ENCODE measurements at regions not wholly inside any gene's neighbourhood (a gene's known extent, or its start where the extent isn't known, plus 50 kb on each side); places are given as distances from the start of the nearest gene placed in this dataset.

DNA sequence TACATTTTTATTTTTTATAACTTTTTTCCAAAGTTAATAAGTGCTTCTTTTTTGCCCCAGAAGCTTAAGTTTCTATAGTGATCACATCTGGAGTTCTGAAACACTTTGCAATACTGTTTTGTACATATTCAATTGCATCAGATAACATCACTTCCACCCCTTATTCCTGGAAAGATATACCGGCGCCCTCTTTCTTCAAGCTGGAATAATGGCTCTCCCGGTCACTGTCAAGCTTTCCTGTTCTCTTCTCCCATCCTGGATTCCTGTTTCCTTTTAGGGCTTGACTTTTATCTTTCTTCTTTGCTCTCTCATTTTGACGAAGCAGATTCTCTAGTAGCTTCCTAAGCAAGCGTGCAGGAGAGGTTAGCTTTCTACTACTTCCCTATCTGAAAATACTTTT, 1866.8 kb downstream of the MRPL39 start:
- Mint-ChIP-seq H3K4me1 (no peaks in the 10 kb centered on the region), H3K27me3 (no peaks in the 10 kb centered on the region), H3K4me3 (no peak overlapping the region), H3K9me3 (ENCODE audit: low read depth) (no peaks in the 10 kb centered on the region), H3K36me3 (no peaks in the 10 kb centered on the region), H3K27ac (no peak overlapping the region)
- ATAC-seq, result no peak
- DNase-seq, result no peak
- CTCF ChIA-PET, result no interaction called here

- ATAC-seq (no peak), DNase-seq (no peak)
- no peaks in the 10 kb centered on the region for H3K27me3 Mint-ChIP-seq
- no peaks in the 10 kb centered on the region for H3K4me1 Mint-ChIP-seq
- no peak overlapping the region for H3K4me3 Mint-ChIP-seq
- CTCF ChIA-PET, result no interaction called here
- no peaks in the 10 kb centered on the region for H3K9me3 Mint-ChIP-seq (ENCODE audit: low read depth)
- H3K27ac Mint-ChIP-seq, result no peak overlapping the region
- no peaks in the 10 kb centered on the region for H3K36me3 Mint-ChIP-seq
Observed at GRCh38 chr21:23732776-23733175, 1874.5 kb downstream of the MRPL39 start.

DNA sequence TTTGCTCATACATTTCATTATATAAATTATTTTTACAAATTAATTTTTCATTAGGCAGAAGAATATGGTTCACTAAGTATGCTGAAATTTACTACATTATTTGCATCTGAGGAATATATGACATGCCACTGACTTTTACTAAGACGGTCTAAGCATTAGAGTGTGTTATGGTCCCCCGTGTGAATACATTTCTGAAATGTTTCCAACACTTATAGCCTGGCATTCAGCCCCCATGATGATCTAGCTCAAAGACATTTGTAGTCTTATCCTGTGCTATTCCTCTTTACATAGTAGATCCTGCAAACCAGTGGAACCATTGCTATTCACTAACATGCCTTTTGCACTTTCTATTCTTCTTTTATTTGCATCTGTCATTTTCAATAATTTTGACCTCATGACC, 1878.0 kb downstream of the MRPL39 start:
- H3K36me3 Mint-ChIP-seq, result no peaks in the 10 kb centered on the region
- no peaks in the 10 kb centered on the region for H3K4me1 Mint-ChIP-seq
- CTCF ChIA-PET, result no interaction called here
- no peak overlapping the region for H3K4me3 Mint-ChIP-seq
- ATAC-seq (no peak), DNase-seq (no peak)
- H3K9me3 Mint-ChIP-seq (ENCODE audit: low read depth), result no peaks in the 10 kb centered on the region
- no peak overlapping the region for H3K27ac Mint-ChIP-seq
- no peaks in the 10 kb centered on the region for H3K27me3 Mint-ChIP-seq

GRCh38 chr21:23725576-23725975, 1881.7 kb downstream of the MRPL39 start:
- DNase-seq, result no peak
- H3K9me3 Mint-ChIP-seq (ENCODE audit: low read depth), result no peaks in the 10 kb centered on the region
- CTCF ChIA-PET, result no interaction called here
- H3K27me3 Mint-ChIP-seq, result no peaks in the 10 kb centered on the region
- H3K36me3 Mint-ChIP-seq, result no peaks in the 10 kb centered on the region
- no peak overlapping the region for H3K27ac Mint-ChIP-seq
- no peak for ATAC-seq
- no peaks in the 10 kb centered on the region for H3K4me1 Mint-ChIP-seq
- no peak overlapping the region for H3K4me3 Mint-ChIP-seq

- ATAC-seq, result no peak
- Mint-ChIP-seq H3K4me1 (no peaks in the 10 kb centered on the region), H3K4me3 (no peak overlapping the region)
Observed at GRCh38 chr21:23718446-23719285, 1888.6 kb downstream of the MRPL39 start.

GRCh38 chr21:23712166-23712565, 1895.1 kb downstream of the MRPL39 start:
- no peak overlapping the region for H3K27ac Mint-ChIP-seq
- no peaks in the 10 kb centered on the region for H3K4me1 Mint-ChIP-seq
- H3K4me3 Mint-ChIP-seq, result no peak overlapping the region
- no peaks in the 10 kb centered on the region for H3K36me3 Mint-ChIP-seq
- ATAC-seq (no peak), DNase-seq (no peak)
- CTCF ChIA-PET, result no interaction called here
- no peaks in the 10 kb centered on the region for H3K9me3 Mint-ChIP-seq (ENCODE audit: low read depth)
- H3K27me3 Mint-ChIP-seq, result no peaks in the 10 kb centered on the region

More at GRCh38 chr21:23718446-23719285, 1888.6 kb downstream of the MRPL39 start:
- Mint-ChIP-seq H3K36me3 (no peaks in the 10 kb centered on the region), H3K9me3 (ENCODE audit: low read depth) (no peaks in the 10 kb centered on the region), H3K27me3 (no peaks in the 10 kb centered on the region), H3K27ac (no peak overlapping the region)
- CTCF ChIA-PET, result interaction anchor here (1.1 kb wide), 1 partner anchor 12 kb away, joined by 4 read pairs; no protein-coding TSS in a partner anchor
- DNase-seq, result no peak

GRCh38 chr21:23706431-23706830, 1900.8 kb downstream of the MRPL39 start:
- H3K4me3 Mint-ChIP-seq, result no peak overlapping the region
- H3K9me3 Mint-ChIP-seq (ENCODE audit: low read depth), result peaks cover 6% of the 10 kb centered on the region
- CTCF ChIA-PET, result interaction anchor here (1.1 kb wide), 1 partner anchor 12 kb away, joined by 4 read pairs; no protein-coding TSS in a partner anchor
- H3K36me3 Mint-ChIP-seq, result no peaks in the 10 kb centered on the region
- no peaks in the 10 kb centered on the region for H3K4me1 Mint-ChIP-seq
- ATAC-seq, result no peak
- no peaks in the 10 kb centered on the region for H3K27me3 Mint-ChIP-seq
- no peak overlapping the region for H3K27ac Mint-ChIP-seq
- DNase-seq, result no peak

- Mint-ChIP-seq H3K4me3 (no peak overlapping the region), H3K4me1 (no peaks in the 10 kb centered on the region), H3K27me3 (no peaks in the 10 kb centered on the region), H3K27ac (no peak overlapping the region), H3K9me3 (ENCODE audit: low read depth) (peaks cover 11% of the 10 kb centered on the region), H3K36me3 (no peaks in the 10 kb centered on the region)
- CTCF ChIA-PET, result no interaction called here
- ATAC-seq, result no peak
- no peak for DNase-seq
Observed at GRCh38 chr21:23699402-23699801, 1907.9 kb downstream of the MRPL39 start.

- Mint-ChIP-seq H3K27me3 (no peaks in the 10 kb centered on the region), H3K27ac (no peak overlapping the region), H3K36me3 (no peaks in the 10 kb centered on the region), H3K4me1 (no peaks in the 10 kb centered on the region), H3K9me3 (ENCODE audit: low read depth) (peaks cover 11% of the 10 kb centered on the region), H3K4me3 (no peak overlapping the region)
- CTCF ChIA-PET, result no interaction called here
- no peak for DNase-seq
- ATAC-seq, result no peak
Observed at GRCh38 chr21:23698619-23699018, 1908.7 kb downstream of the MRPL39 start.

- no peak for DNase-seq
Observed at GRCh38 chr21:23695443-23695842, 1911.8 kb downstream of the MRPL39 start.

DNA sequence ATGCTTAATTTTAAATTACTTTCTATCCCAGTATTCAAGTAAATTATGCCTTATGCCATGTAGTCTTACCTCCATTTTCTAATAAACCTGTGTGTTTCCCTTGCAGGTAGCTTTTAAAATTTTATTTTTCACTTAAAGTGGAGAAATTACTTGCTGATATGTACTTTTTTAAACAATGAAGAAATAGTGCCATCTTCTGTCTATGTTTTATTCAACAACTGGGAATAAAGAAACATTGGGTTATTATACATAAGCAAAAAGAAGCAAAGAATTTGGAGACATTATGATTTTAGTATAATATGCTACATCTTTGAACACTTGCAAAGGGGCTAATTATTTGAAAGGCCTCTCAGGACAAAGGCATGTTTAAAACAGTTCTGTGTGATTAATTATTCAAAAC, 1912.9 kb downstream of the MRPL39 start:
- Mint-ChIP-seq H3K9me3 (ENCODE audit: low read depth) (peaks cover 2% of the 10 kb centered on the region), H3K27me3 (no peaks in the 10 kb centered on the region), H3K4me3 (no peak overlapping the region), H3K36me3 (no peaks in the 10 kb centered on the region), H3K4me1 (no peaks in the 10 kb centered on the region), H3K27ac (no peak overlapping the region)
- no peak for ATAC-seq
- CTCF ChIA-PET, result no interaction called here
- no peak for DNase-seq

More at GRCh38 chr21:23695443-23695842, 1911.8 kb downstream of the MRPL39 start:
- CTCF ChIA-PET, result no interaction called here
- H3K27ac Mint-ChIP-seq, result no peak overlapping the region
- H3K27me3 Mint-ChIP-seq, result no peaks in the 10 kb centered on the region
- no peak for ATAC-seq
- H3K4me3 Mint-ChIP-seq, result no peak overlapping the region
- H3K4me1 Mint-ChIP-seq, result no peaks in the 10 kb centered on the region
- H3K9me3 Mint-ChIP-seq (ENCODE audit: low read depth), result peaks cover 4% of the 10 kb centered on the region
- no peaks in the 10 kb centered on the region for H3K36me3 Mint-ChIP-seq

GRCh38 chr21:23690316-23690715, 1917.0 kb downstream of the MRPL39 start:
- no peak overlapping the region for H3K4me3 Mint-ChIP-seq
- no peaks in the 10 kb centered on the region for H3K27me3 Mint-ChIP-seq
- no peak overlapping the region for H3K27ac Mint-ChIP-seq
- CTCF ChIA-PET, result no interaction called here
- ATAC-seq, result no peak
- H3K36me3 Mint-ChIP-seq, result no peaks in the 10 kb centered on the region
- H3K9me3 Mint-ChIP-seq (ENCODE audit: low read depth), result no peaks in the 10 kb centered on the region
- no peaks in the 10 kb centered on the region for H3K4me1 Mint-ChIP-seq
- no peak for DNase-seq

- Mint-ChIP-seq H3K36me3 (no peaks in the 10 kb centered on the region), H3K9me3 (ENCODE audit: low read depth) (no peaks in the 10 kb centered on the region), H3K4me1 (no peaks in the 10 kb centered on the region), H3K27me3 (no peaks in the 10 kb centered on the region), H3K27ac (no peak overlapping the region), H3K4me3 (no peak overlapping the region)
- CTCF ChIA-PET, result no interaction called here
- no peak for ATAC-seq
- DNase-seq, result no peak
Observed at GRCh38 chr21:23686737-23687523, 1920.4 kb downstream of the MRPL39 start.

DNA sequence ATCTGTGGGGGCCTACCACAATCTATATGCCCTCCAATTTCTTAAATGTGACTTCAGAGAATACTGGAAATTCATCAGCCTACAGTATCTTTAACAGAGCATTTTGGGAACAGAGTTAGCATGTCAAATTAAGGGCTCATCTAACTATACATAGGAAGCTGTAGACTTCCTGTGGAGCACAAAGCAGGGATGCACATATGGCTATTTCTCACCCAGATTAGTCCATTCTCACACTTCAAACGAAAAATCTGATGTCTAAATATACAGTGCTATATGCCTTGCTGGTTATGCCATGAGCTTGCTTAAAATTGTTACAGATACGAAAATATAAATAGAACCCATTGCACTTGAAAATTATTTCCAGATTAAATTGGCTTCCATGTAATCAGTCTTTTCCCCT, 1922.8 kb downstream of the MRPL39 start:
- no peak overlapping the region for H3K4me3 Mint-ChIP-seq
- H3K9me3 Mint-ChIP-seq (ENCODE audit: low read depth), result no peaks in the 10 kb centered on the region
- CTCF ChIA-PET, result interaction anchor here (1.4 kb wide), 1 partner anchor 18 kb away, joined by 3 read pairs; no protein-coding TSS in a partner anchor
- no peaks in the 10 kb centered on the region for H3K4me1 Mint-ChIP-seq
- no peak for DNase-seq
- H3K27me3 Mint-ChIP-seq, result no peaks in the 10 kb centered on the region
- no peak for ATAC-seq
- no peak overlapping the region for H3K27ac Mint-ChIP-seq
- H3K36me3 Mint-ChIP-seq, result no peaks in the 10 kb centered on the region
